ENCODE measurements at regions not wholly inside any gene's neighbourhood (a gene's known extent, or its start where the extent isn't known, plus 50 kb on each side); places are given as distances from the start of the nearest gene placed in this dataset.

- Mint-ChIP-seq H3K4me3 (no peak overlapping the region), H3K27me3 (ENCODE audit: low read depth) (no peaks in the 10 kb centered on the region)
These were observed 971.7 kb upstream of the CHORDC1 start for GRCh38 chr11:91194546-91194945.

GRCh38 chr11:91188484-91188883 is 965.6 kb upstream of the CHORDC1 start:
- Mint-ChIP-seq H3K9me3 (peaks cover 4% of the 10 kb centered on the region), H3K36me3 (ENCODE audit: insufficient read depth) (no peaks in the 10 kb centered on the region), H3K27me3 (ENCODE audit: low read depth) (no peaks in the 10 kb centered on the region), H3K4me1 (ENCODE audit: low read depth) (no peaks in the 10 kb centered on the region), H3K4me3 (no peak overlapping the region)
- no peak for ATAC-seq
- DNase-seq: no peak

More at GRCh38 chr11:91194546-91194945, 971.7 kb upstream of the CHORDC1 start:
- ATAC-seq: no peak
- H3K9me3 Mint-ChIP-seq: peaks cover 4% of the 10 kb centered on the region
- no peaks in the 10 kb centered on the region for H3K36me3 Mint-ChIP-seq (ENCODE audit: insufficient read depth)
- H3K4me1 Mint-ChIP-seq (ENCODE audit: low read depth): no peaks in the 10 kb centered on the region
- no peak for DNase-seq

GRCh38 chr11:91187314-91187713 is 964.5 kb upstream of the CHORDC1 start:
- Mint-ChIP-seq H3K27me3 (ENCODE audit: low read depth) (no peaks in the 10 kb centered on the region), H3K4me3 (no peak overlapping the region), H3K4me1 (ENCODE audit: low read depth) (no peaks in the 10 kb centered on the region), H3K36me3 (ENCODE audit: insufficient read depth) (no peaks in the 10 kb centered on the region), H3K9me3 (peaks cover 10% of the 10 kb centered on the region)
- DNase-seq (no peak), ATAC-seq (no peak)

GRCh38 chr11:91178366-91178765 is 955.5 kb upstream of the CHORDC1 start:
- Mint-ChIP-seq H3K4me3 (no peak overlapping the region), H3K4me1 (ENCODE audit: low read depth) (no peaks in the 10 kb centered on the region), H3K36me3 (ENCODE audit: insufficient read depth) (no peaks in the 10 kb centered on the region), H3K27me3 (ENCODE audit: low read depth) (no peaks in the 10 kb centered on the region), H3K9me3 (peaks cover 15% of the 10 kb centered on the region)
- DNase-seq (no peak), ATAC-seq (no peak)

- H3K36me3 Mint-ChIP-seq (ENCODE audit: insufficient read depth): no peaks in the 10 kb centered on the region
- DNase-seq (no peak), ATAC-seq (no peak)
- H3K27me3 Mint-ChIP-seq (ENCODE audit: low read depth): no peaks in the 10 kb centered on the region
- H3K4me1 Mint-ChIP-seq (ENCODE audit: low read depth): no peaks in the 10 kb centered on the region
- H3K4me3 Mint-ChIP-seq: no peak overlapping the region
- H3K9me3 Mint-ChIP-seq: peaks cover 16% of the 10 kb centered on the region
These were observed 951.9 kb upstream of the CHORDC1 start for GRCh38 chr11:91174734-91175133.

GRCh38 chr11:91174193-91174592 is 951.3 kb upstream of the CHORDC1 start:
- Mint-ChIP-seq H3K9me3 (peaks cover 16% of the 10 kb centered on the region), H3K4me1 (ENCODE audit: low read depth) (no peaks in the 10 kb centered on the region), H3K27me3 (ENCODE audit: low read depth) (no peaks in the 10 kb centered on the region), H3K36me3 (ENCODE audit: insufficient read depth) (no peaks in the 10 kb centered on the region), H3K4me3 (no peak overlapping the region)
- ATAC-seq (no peak), DNase-seq (no peak)

GRCh38 chr11:91173701-91174100 is 950.9 kb upstream of the CHORDC1 start:
- Mint-ChIP-seq H3K4me1 (ENCODE audit: low read depth) (no peaks in the 10 kb centered on the region), H3K27me3 (ENCODE audit: low read depth) (no peaks in the 10 kb centered on the region), H3K36me3 (ENCODE audit: insufficient read depth) (no peaks in the 10 kb centered on the region), H3K9me3 (peaks cover 16% of the 10 kb centered on the region), H3K4me3 (no peak overlapping the region)
- no peak for ATAC-seq
- DNase-seq: no peak

GRCh38 chr11:91170711-91171110 is 947.9 kb upstream of the CHORDC1 start:
- DNase-seq (no peak), ATAC-seq (no peak)
- Mint-ChIP-seq H3K27me3 (ENCODE audit: low read depth) (no peaks in the 10 kb centered on the region), H3K4me3 (no peak overlapping the region), H3K9me3 (peaks cover 12% of the 10 kb centered on the region), H3K36me3 (ENCODE audit: insufficient read depth) (no peaks in the 10 kb centered on the region), H3K4me1 (ENCODE audit: low read depth) (no peaks in the 10 kb centered on the region)

- no peak for ATAC-seq
- H3K36me3 Mint-ChIP-seq (ENCODE audit: insufficient read depth): no peaks in the 10 kb centered on the region
These were observed 941.6 kb upstream of the CHORDC1 start for GRCh38 chr11:91164452-91164822.

GRCh38 chr11:91163619-91164451 is 941.0 kb upstream of the CHORDC1 start:
- Mint-ChIP-seq H3K9me3 (peaks cover 4% of the 10 kb centered on the region), H3K4me1 (ENCODE audit: low read depth) (no peaks in the 10 kb centered on the region), H3K27me3 (ENCODE audit: low read depth) (no peaks in the 10 kb centered on the region), H3K4me3 (no peak overlapping the region), H3K36me3 (ENCODE audit: insufficient read depth) (no peaks in the 10 kb centered on the region)
- ATAC-seq (no peak), DNase-seq (no peak)

More at GRCh38 chr11:91164452-91164822, 941.6 kb upstream of the CHORDC1 start:
- no peak for DNase-seq
- Mint-ChIP-seq H3K9me3 (peaks cover 4% of the 10 kb centered on the region), H3K4me3 (no peak overlapping the region), H3K27me3 (ENCODE audit: low read depth) (no peaks in the 10 kb centered on the region), H3K4me1 (ENCODE audit: low read depth) (no peaks in the 10 kb centered on the region)

- Mint-ChIP-seq H3K27me3 (ENCODE audit: low read depth) (no peaks in the 10 kb centered on the region), H3K4me1 (ENCODE audit: low read depth) (no peaks in the 10 kb centered on the region), H3K36me3 (ENCODE audit: insufficient read depth) (no peaks in the 10 kb centered on the region), H3K4me3 (no peak overlapping the region), H3K9me3 (peaks cover 4% of the 10 kb centered on the region)
- no peak for ATAC-seq
- no peak for DNase-seq
These were observed 937.8 kb upstream of the CHORDC1 start for GRCh38 chr11:91160661-91161060.

- no peaks in the 10 kb centered on the region for H3K4me1 Mint-ChIP-seq (ENCODE audit: low read depth)
- H3K9me3 Mint-ChIP-seq: peaks cover 4% of the 10 kb centered on the region
- H3K4me3 Mint-ChIP-seq: no peak overlapping the region
- no peaks in the 10 kb centered on the region for H3K36me3 Mint-ChIP-seq (ENCODE audit: insufficient read depth)
- no peaks in the 10 kb centered on the region for H3K27me3 Mint-ChIP-seq (ENCODE audit: low read depth)
- no peak for DNase-seq
- no peak for ATAC-seq
These were observed 936.2 kb upstream of the CHORDC1 start for GRCh38 chr11:91158891-91159537.

GRCh38 chr11:91158297-91158696 is 935.4 kb upstream of the CHORDC1 start:
- Mint-ChIP-seq H3K4me1 (ENCODE audit: low read depth) (no peaks in the 10 kb centered on the region), H3K36me3 (ENCODE audit: insufficient read depth) (no peaks in the 10 kb centered on the region), H3K4me3 (no peak overlapping the region), H3K9me3 (peaks cover 4% of the 10 kb centered on the region), H3K27me3 (ENCODE audit: low read depth) (no peaks in the 10 kb centered on the region)
- no peak for ATAC-seq
- DNase-seq: no peak

GRCh38 chr11:91156041-91156440 is 933.2 kb upstream of the CHORDC1 start:
- H3K9me3 Mint-ChIP-seq: peaks cover 16% of the 10 kb centered on the region
- H3K4me1 Mint-ChIP-seq (ENCODE audit: low read depth): no peaks in the 10 kb centered on the region
- DNase-seq (no peak), ATAC-seq (no peak)
- H3K27me3 Mint-ChIP-seq (ENCODE audit: low read depth): no peaks in the 10 kb centered on the region
- no peak overlapping the region for H3K4me3 Mint-ChIP-seq
- H3K36me3 Mint-ChIP-seq (ENCODE audit: insufficient read depth): no peaks in the 10 kb centered on the region

GRCh38 chr11:91147885-91148284 is 925.0 kb upstream of the CHORDC1 start:
- DNase-seq: no peak
- peaks cover 23% of the 10 kb centered on the region for H3K9me3 Mint-ChIP-seq
- no peak overlapping the region for H3K4me3 Mint-ChIP-seq
- no peak for ATAC-seq
- H3K36me3 Mint-ChIP-seq (ENCODE audit: insufficient read depth): no peaks in the 10 kb centered on the region
- H3K27me3 Mint-ChIP-seq (ENCODE audit: low read depth): no peaks in the 10 kb centered on the region
- H3K4me1 Mint-ChIP-seq (ENCODE audit: low read depth): no peaks in the 10 kb centered on the region

Data from activated T-cell treated with anti-CD3 and anti-CD28 coated beads, Interleukin-2, amount 50 U/mL, for 4 hours (primary cell).